HS-27A (cell line): ENCODE measurements at regions not wholly inside any gene's neighbourhood (a gene's known extent, or its start where the extent isn't known, plus 50 kb on each side); places are given as distances from the start of the nearest gene placed in this dataset.

Experiments
- DNase-seq: peaks from one replicate; pipeline ENCODE4 v3.0.0-alpha.2; 2012; ENCODE audit warnings: low read depth, missing footprints

GRCh38 chr4:23245203-23245832 lies 552.6 kb downstream of the GBA3 start:
- DNase-seq: no peak

DNA sequence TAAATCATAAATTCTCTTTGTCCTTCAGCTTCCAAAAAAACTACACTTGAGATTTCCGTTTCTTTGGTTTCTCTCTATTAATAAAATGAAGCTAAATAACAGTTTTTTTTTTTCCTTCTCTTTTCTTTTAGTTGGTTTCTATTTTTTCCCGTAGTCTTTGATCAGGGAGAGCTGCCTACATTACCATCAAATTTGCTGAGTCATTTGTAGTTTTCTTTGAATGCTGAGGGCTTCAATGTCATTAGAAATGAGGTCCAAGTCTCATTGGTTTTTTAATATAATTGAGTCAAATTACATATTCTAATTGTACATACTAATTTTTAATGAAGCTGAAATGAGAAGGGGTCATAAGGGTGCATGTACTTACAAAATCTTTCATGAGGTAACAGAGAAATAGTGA lies 550.2 kb downstream of the GBA3 start:
- DNase-seq: no peak

GRCh38 chr4:23241408-23241807 lies 548.7 kb downstream of the GBA3 start:
- no peak for DNase-seq

DNA sequence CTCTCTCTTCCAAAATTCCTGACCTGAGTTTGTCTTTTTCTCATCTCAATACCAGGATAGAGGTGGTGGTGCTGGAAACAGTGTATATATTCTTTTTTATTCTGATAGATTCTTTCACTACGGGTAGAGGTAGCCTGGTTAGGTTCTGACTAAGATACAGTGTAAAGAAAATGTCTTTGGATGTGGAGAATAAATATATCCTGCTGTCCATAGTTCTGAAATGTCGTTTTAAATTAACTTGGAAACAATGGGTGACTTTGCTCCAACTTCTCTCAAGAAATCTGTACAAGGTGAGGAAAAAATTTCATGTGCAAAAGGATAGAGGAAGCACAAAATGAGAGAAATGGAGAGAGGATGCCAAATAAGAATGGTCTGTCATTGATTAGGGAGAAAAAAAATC lies 546.1 kb downstream of the GBA3 start:
- no peak for DNase-seq

DNA sequence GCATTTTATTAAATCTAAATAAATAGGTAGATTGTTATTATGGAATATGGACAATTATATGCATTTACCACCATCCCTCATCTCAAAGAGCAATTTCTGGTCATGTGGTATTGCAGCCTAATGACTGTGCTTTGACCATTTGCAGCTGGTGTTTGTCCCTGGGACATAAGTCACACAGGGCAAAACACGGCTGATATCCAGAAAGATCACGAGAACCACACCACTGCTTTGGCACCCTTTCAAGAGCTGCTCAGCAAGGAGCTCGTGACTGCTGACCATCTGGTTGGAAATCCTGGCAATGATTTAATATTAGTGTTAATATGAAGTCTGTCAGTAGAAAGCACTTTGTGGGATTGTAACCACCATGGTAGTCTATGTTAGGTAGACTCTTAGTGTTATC lies 545.0 kb downstream of the GBA3 start:
- DNase-seq: no peak

GRCh38 chr4:23235628-23236390 lies 543.1 kb downstream of the GBA3 start:
- no peak for DNase-seq

DNA sequence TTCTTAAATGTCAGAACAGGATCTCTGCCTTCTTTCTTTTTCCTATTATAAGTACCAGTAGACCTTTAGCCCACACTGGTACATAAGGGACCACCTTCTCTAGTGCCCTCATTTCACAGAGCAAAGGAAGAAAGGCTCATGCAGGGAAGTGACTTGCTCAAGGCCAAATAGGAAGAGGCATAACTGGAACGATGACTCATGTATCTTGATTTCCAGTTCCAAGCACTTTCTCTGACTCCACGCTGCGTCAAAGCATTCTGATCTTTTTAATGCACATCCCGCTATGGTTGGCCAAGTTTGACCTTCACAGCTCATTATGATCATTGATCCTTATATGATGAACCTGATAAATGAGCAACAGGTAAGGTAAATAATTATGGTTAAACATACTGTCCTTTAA lies 542.0 kb downstream of the GBA3 start:
- no peak for DNase-seq

DNA sequence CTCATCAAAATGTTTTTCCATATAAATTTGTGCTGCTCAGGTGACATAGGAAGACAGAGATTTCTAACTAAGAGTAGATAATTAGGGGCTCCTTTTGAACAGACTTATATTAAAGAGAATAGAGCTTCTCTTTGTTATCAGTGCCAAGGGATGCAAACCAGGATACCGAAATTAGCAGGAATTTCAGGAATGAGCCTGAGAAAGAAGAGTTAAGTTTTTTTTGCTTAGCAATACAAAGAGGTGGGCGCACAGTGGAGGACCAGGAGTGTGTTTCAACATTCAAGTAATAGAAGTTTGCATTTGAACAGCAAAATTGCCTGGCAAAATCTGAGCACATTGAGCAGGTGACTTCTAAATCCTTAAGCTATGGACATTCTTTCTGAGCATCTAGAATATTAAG lies 541.3 kb downstream of the GBA3 start:
- no peak for DNase-seq

DNA sequence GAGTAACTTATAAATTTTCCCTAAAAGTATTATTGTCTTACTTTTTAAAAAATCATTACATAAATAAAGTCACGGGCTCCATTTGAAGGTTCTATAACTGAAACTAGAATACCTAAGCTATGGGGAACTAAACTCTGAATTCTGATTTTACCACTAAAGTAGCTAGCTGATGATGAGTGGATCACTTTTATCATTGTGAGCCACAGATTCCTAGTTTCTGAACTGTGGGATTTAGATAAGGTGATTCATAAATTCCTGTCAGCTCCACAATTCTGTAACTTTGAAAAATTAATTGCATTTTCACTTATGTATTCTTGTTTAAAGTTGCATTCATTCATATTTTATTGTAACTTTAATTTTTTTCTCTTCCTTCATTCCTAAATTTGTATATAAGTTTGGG lies 540.9 kb downstream of the GBA3 start:
- no peak for DNase-seq

GRCh38 chr4:23232987-23233386 lies 540.2 kb downstream of the GBA3 start:
- no peak for DNase-seq

GRCh38 chr4:23225564-23225963 lies 532.8 kb downstream of the GBA3 start:
- no peak for DNase-seq

GRCh38 chr4:23224684-23225420 lies 532.1 kb downstream of the GBA3 start:
- DNase-seq: no peak

- DNase-seq: no peak
These were observed 528.2 kb downstream of the GBA3 start for GRCh38 chr4:23220911-23221310.

- DNase-seq: no peak
These were observed 527.2 kb downstream of the GBA3 start for GRCh38 chr4:23219779-23220408.

GRCh38 chr4:23213198-23213597 lies 520.5 kb downstream of the GBA3 start:
- no peak for DNase-seq

DNA sequence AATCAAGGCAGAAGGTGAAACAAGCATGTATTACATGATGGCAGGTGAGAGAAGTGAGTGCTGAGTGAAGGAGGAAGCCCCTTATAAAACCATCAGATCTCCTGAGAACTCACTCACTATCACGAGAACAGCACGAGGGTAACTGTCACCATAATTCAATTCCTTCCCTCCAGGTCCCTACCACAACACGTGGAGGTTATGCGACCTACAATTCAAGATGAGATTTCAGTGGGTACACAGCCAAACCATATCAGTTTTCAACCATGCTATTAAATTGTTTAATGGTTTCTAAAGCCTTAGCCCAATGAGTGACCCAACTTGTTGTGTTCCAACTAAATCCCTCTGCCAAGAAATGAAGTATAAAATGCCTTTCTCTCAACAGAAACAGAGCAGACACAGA lies 519.8 kb downstream of the GBA3 start:
- no peak for DNase-seq

DNA sequence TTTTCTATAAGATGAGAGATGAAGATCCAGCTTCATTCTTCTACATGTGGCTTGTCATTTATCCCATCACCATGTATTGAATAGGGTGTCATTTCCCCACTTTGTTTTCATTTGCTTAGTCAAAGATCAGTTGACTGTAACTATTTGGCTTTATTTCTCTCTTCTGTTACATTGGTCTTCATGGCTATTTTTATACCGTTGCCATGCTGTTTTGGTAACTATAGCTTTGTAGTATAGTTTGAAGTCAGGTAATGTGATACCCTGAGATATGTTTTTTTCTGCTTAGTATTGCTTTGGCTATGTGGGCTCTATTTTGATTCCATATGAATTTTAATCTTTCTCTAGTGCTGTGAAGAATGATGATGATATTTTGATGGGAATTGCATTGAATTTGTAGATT lies 514.3 kb downstream of the GBA3 start:
- DNase-seq: no peak

DNA sequence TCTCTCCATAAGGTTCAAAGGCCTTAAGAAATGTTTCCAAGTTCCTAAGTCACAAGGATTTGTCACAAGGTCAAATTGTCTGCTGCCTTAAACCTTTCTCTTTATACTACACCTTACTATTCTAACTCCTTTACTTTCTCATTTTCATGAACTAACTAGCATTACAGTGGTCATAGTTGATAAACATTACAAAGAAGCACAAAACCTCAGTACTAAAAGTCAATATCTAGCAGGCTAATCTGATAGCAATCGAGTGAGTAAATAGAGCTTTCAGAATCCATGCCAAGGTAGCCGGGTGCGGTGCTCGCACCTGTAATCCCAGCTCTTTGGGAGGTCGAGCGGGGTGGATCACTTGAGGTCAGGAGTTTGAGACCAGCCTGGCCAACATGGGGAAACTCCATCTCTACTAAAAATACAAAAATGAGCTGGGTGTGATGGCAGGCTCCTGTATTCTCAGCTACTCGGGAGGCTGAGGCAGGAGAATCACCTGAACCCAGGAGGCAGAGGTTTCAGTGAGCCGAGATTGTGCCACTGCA lies 510.0 kb downstream of the GBA3 start:
- no peak for DNase-seq

GRCh38 chr4:23194751-23195150 lies 502.0 kb downstream of the GBA3 start:
- no peak for DNase-seq

DNA sequence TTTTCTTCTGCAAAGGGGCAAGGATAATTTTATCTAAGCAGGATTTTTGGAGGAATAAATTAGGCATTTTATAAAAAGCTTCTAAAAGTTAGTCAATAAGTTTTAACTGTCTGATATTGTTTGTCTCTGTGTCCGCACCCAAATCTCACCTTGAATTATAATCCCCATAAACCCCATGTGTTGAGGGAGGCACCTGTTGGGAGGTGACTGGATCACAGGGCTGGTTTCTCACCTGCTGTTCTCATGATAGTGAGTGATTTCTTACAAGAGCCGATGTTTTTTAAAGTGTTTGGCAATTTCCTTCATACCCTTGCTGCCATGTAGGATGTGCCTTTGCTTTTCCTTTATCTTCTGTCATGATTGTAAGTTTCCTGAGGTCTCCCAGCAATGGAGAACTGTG lies 481.4 kb downstream of the GBA3 start:
- no peak for DNase-seq

- peak; percentile 29 for DNase-seq
These were observed 479.2 kb downstream of the GBA3 start for GRCh38 chr4:23171976-23172375.

DNA sequence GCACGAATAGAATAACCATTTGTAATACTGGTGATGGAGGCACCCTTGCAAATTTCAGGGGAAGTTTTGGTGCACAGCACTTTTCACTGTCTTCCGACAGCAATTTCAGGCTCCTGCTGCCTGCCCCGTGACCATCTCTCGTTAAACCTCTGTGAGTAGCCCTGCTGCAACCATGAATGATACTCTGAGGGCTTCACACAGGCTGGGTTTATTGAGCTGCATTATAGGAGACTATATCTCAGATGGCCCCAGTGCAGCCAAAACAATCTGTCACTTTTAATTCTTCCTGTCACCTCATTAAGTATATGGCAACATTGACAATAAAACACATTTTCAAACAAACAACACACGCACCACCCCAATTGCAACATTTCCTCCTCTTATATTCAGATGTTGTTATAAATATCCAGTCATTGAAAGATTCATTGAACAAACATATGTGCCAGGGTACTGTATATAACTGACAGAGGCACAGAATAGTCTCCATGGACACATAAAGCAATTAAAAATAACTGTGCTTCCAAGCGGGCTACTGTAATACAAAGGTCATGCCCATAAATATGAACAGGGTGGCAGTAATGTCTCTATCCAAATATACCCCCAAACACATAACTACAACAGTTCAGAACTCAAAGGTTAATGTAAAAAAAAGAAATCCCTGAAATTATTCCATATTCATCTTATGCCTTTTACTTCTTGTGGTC lies 477.0 kb downstream of the GBA3 start:
- DNase-seq: no peak
